GM12878 (cell line): ENCODE measurements at regions not wholly inside any gene's neighbourhood (a gene's known extent, or its start where the extent isn't known, plus 50 kb on each side); places are given as distances from the start of the nearest gene placed in this dataset.

Source experiments
- ATAC-seq: fragments of 200-7000 bp; cut with Tn5 transposase; 3 replicates; pipeline ENCODE4 v1.9.1; 2020; ENCODE audit warnings: mild to moderate bottlenecking, moderate library complexity
- BruUV-seq: library from RNA; stranded (reverse); fragments of 400-500 nt; replicated peaks from 2 replicates; lab custom pipeline; 2021; lab: Mats Ljungman, UMichigan
- CTCF ChIA-PET: fragments of 300-600 bp; sonication (Branson Sonifier 250); formaldehyde crosslinking; extraction: SDS; loops from one replicate; lab custom pipeline; 2021; ENCODE audit warnings: inconsistent platforms; lab: Yijun Ruan, JAX
- POLR2A ChIA-PET: fragments of 350-600 bp; formaldehyde crosslinking; extraction: SDS; loops from one replicate; lab custom pipeline; 2021; ENCODE audit warnings: inconsistent platforms; lab: Charles Lee
- RAD21 ChIA-PET: fragments of 300-600 bp; sonication (Branson Sonifier 250); formaldehyde crosslinking; loops from one replicate; lab custom pipeline; 2023; ENCODE audit warnings: antibody characterized with exemption; ENCODE audit not compliant: unreplicated experiment; lab: Charles Lee
- SMC1A ChIA-PET: fragments of 300-600 bp; sonication (Branson Sonifier 250); formaldehyde crosslinking; loops from one replicate; lab custom pipeline; 2023; ENCODE audit not compliant: unreplicated experiment, uncharacterized antibody; lab: Charles Lee
- DNase-seq: peaks from one replicate; pipeline ENCODE4 v3.0.0-alpha.2; 2011; ENCODE audit warnings: low read depth, low spot score
- FAIRE-seq: peaks from 3 replicates; lab custom pipeline; 2011; peaks lifted over from hg19 to GRCh38; lab: Jason Lieb, UNC
- H2AFZ ChIP-seq: 2 replicates; pipeline ENCODE4 v1.6.0; 2011; ENCODE audit warnings: low read depth, low read length, control low read depth; ENCODE audit not compliant: control insufficient read depth
- H3K27ac ChIP-seq: 2 replicates; pipeline ENCODE4 v1.5.1; 2011; ENCODE audit warnings: control low read depth; ENCODE audit not compliant: control insufficient read depth, insufficient read depth
- H3K27me3 ChIP-seq, 2 experiments: replicated peaks in 1 of 2; 2 replicates each; pipeline versions ENCODE4 v1.6.0 to v1.6.1; 2011; ENCODE audit warnings: low read length in 1 of 2; ENCODE audit not compliant: control insufficient read depth in 2 of 2, insufficient read depth in 2 of 2
- H3K36me3 ChIP-seq, 2 experiments: 2 replicates each; pipeline ENCODE4 v1.5.1; 2011; ENCODE audit warnings: low read length in 1 of 2; ENCODE audit not compliant: control insufficient read depth in 2 of 2, insufficient read depth in 2 of 2
- H3K4me1 ChIP-seq: 2 replicates; pipeline ENCODE4 v1.6.1; 2011; ENCODE audit warnings: mild to moderate bottlenecking, low read length, moderate library complexity, mixed read lengths; ENCODE audit not compliant: control insufficient read depth, insufficient read depth
- H3K4me2 ChIP-seq: 2 replicates; pipeline ENCODE4 v1.6.0; 2011; ENCODE audit warnings: control low read depth; ENCODE audit not compliant: control insufficient read depth, insufficient read depth
- H3K4me3 ChIP-seq: fragments of 200-600 bp; sonication (generic); 2 replicates; pipeline ENCODE4 v1.5.1; 2016
- H3K79me2 ChIP-seq: 2 replicates; pipeline ENCODE4 v1.6.0; 2011; ENCODE audit warnings: low read length; ENCODE audit not compliant: control insufficient read depth, insufficient read depth
- H3K9ac ChIP-seq: 2 replicates; pipeline ENCODE4 v1.8.0; 2011; ENCODE audit warnings: low read length, control low read depth, mixed read lengths; ENCODE audit not compliant: control insufficient read depth, insufficient read depth
- H3K9me3 ChIP-seq: replicated peaks from 3 replicates; pipeline ENCODE4 v1.5.1; 2011; ENCODE audit warnings: mild to moderate bottlenecking, low read length; ENCODE audit not compliant: control insufficient read depth, insufficient read depth
- H4K20me1 ChIP-seq: 2 replicates; pipeline ENCODE4 v1.6.0; 2011; ENCODE audit not compliant: control insufficient read depth, insufficient read depth
- CHD1 ChIP-seq: IDR thresholded peaks from 2 replicates; pipeline ENCODE4 v1.6.1; 2012; ENCODE audit warnings: low read depth, low read length, improper control_type of control experiment
- EP300 ChIP-seq, 2 experiments: fragments of 150-350 bp in 1 of 2; IDR thresholded peaks; 2 replicates each; pipeline ENCODE4 v1.6.1; 2011 to 2012; ENCODE audit warnings: low read depth in 2 of 2, low read length in 2 of 2, borderline replicate concordance in 1 of 2, improper control_type of control experiment in 1 of 2, inconsistent platforms in 1 of 2; ENCODE audit not compliant: control insufficient read depth in 1 of 2
- MTA2 ChIP-seq: fragments of 450-650 bp; IDR thresholded peaks from 2 replicates; pipeline ENCODE4 v1.6.1; 2016; ENCODE audit warnings: low read depth, mild to moderate bottlenecking, moderate library complexity
- MTA3 ChIP-seq: IDR thresholded peaks from 2 replicates; pipeline ENCODE4 v1.6.1; 2012; ENCODE audit warnings: low read length, inconsistent platforms, borderline replicate concordance
- SREBF1 ChIP-seq: IDR thresholded peaks from 2 replicates; pipeline ENCODE4 v1.6.1; 2012; ENCODE audit warnings: mild to moderate bottlenecking, low read length
- WRNIP1 ChIP-seq: IDR thresholded peaks from 2 replicates; pipeline ENCODE4 v1.6.1; 2011; ENCODE audit warnings: low read depth, low read length, improper control_type of control experiment, borderline replicate concordance
- ZNF24 ChIP-seq: fragments of 450-650 bp; IDR thresholded peaks from 2 replicates; pipeline ENCODE4 v1.6.1; 2017; ENCODE audit warnings: antibody characterized with exemption, mild to moderate bottlenecking
- ZSCAN29 ChIP-seq: fragments of 450-650 bp; IDR thresholded peaks from 2 replicates; pipeline ENCODE4 v1.6.1; 2017; ENCODE audit warnings: mild to moderate bottlenecking, moderate library complexity
- WGBS: methylation state at CpG from one replicate; pipeline ENCODE4 v1.1.6; 2016; ENCODE audit warnings: low lambda C conversion rate; ENCODE audit not compliant: insufficient replicate concordance, insufficient coverage; ENCODE audit errors: missing lambda C conversion rate; 5-methylcytosine and 5-hydroxymethylcytosine counted together
- in situ Hi-C: fragments of 300-500 bp; cut with MboI; formaldehyde crosslinking; loops from 9 replicates; pipeline ENCODE4 v1.14.3; 2018; ENCODE audit warnings: mixed read lengths
- intact Hi-C: fragments of 100-400 bp; cut with micrococcal nuclease; formaldehyde crosslinking; loops from one replicate; pipeline ENCODE4 v1.14.2; 2022; ENCODE audit not compliant: unreplicated experiment
- TF ChIP-seq, protein P1 (sequence below): fragments of 450-650 bp; IDR thresholded peaks from 2 replicates; pipeline ENCODE4 v1.6.1; 2017; ENCODE audit warnings: borderline replicate concordance

DNA sequence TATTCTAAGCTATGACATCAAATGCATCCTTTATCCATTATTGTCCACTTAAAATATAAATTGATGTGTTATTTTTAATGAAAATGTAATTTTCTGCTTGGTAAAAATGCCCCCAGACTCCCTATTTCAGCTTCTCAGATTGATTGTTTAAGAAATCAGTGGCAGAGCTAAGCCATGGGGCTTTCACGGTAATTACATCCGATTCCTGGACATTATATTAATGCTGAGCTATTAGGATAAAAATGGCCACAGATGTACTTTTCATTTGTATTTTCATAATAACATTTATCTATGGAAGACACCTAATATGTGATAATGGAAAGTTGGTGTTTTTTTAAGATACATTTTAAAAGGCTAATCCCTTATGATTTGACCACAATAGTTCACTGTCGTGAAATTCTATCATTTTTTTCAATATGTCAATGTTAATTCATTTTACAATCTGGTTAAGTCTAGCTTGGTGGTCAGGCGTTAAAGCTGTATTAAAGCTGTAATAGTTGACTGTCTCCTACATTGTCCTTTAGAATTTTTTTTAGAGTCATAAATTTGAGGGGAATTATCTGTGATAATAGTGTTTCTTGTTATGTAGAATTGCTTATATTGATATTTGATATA, 229.0 kb upstream of the UBE2E3 start:
- 46% methylated on average over 4 of the region's 4 CpGs for WGBS
- intact Hi-C loops, result no loop called here
- no peak for FAIRE-seq

DNA sequence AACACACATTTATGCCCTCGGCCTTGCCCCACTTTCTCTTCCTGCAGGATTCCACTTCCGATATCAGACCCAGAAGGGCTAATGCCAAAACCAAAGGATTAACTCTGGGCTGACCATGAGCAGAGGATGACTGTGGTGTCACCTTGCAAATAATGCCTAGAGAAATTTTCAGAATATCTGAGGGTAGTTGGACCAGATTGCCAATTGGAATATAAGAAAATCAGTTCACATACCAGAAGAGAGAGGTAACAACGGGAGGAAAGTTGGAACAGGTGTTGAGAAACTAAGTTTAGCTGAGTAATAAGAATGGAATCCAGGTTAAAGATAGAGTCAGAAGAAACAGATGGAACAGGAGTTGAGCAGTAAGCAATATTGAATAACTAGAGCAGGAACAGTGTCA, 232.7 kb upstream of the UBE2E3 start:
- intact Hi-C loops (no loop called here), in situ Hi-C loops (no loop called here)
- no peaks in the 10 kb centered on the region for H3K79me2 ChIP-seq
- TF ChIP-seq EP300 (IDR thresholded peaks at IDR 0.05; ENCODE audit: borderline replicate concordance in 1 of 2, control insufficient read depth in 1 of 2, low read depth in 2 of 2, low read length in 2 of 2), result no peak
- TF ChIP-seq MTA2, result no peak
- TF ChIP-seq ZSCAN29, result no peak
- TF ChIP-seq SREBF1, result no peak
- no peak for TF ChIP-seq ZNF24
- TF ChIP-seq WRNIP1, result no peak
- no peak for TF ChIP-seq CHD1
- TF ChIP-seq, protein P1, sequence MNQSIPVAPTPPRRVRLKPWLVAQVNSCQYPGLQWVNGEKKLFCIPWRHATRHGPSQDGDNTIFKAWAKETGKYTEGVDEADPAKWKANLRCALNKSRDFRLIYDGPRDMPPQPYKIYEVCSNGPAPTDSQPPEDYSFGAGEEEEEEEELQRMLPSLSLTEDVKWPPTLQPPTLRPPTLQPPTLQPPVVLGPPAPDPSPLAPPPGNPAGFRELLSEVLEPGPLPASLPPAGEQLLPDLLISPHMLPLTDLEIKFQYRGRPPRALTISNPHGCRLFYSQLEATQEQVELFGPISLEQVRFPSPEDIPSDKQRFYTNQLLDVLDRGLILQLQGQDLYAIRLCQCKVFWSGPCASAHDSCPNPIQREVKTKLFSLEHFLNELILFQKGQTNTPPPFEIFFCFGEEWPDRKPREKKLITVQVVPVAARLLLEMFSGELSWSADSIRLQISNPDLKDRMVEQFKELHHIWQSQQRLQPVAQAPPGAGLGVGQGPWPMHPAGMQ, result no peak
- no TSS peak for BruUV-seq
- ChIA-PET SMC1A (interaction anchor here (1.2 kb wide), 1 partner anchor 10 kb away, joined by 3 read pairs; no protein-coding TSS in a partner anchor), CTCF (no interaction called here), POLR2A (no interaction called here), RAD21 (no interaction called here)
- H3K36me3 ChIP-seq, result no peaks in the 10 kb centered on the region
- no peaks in the 10 kb centered on the region for H3K9me3 ChIP-seq
- no peak for FAIRE-seq
- ATAC-seq, result no peak
- no peak overlapping the region for H2AFZ ChIP-seq
- no peaks in the 10 kb centered on the region for H3K27me3 ChIP-seq
- no peak overlapping the region for H3K27ac ChIP-seq
- H3K4me3 ChIP-seq, result no peak overlapping the region
- H3K4me2 ChIP-seq, result no peak overlapping the region
- no peak for DNase-seq
- H4K20me1 ChIP-seq, result no peaks in the 10 kb centered on the region
- no peak overlapping the region for H3K9ac ChIP-seq
- 49% methylated on average over 3 of the region's 3 CpGs for WGBS
- H3K4me1 ChIP-seq, result no peaks in the 10 kb centered on the region

More for the DNA sequence above, 229.0 kb upstream of the UBE2E3 start:
- in situ Hi-C loops, result no loop called here
- ChIA-PET CTCF (no interaction called here), SMC1A (interaction anchor here (1.2 to 1.8 kb wide), 2 partner anchors 10 to 14 kb away, joined by 3 to 5 read pairs; no protein-coding TSS in a partner anchor), POLR2A (no interaction called here), RAD21 (no interaction called here)
- Histone ChIP-seq H2AFZ (no peak overlapping the region), H3K27ac (no peak overlapping the region), H3K9me3 (no peaks in the 10 kb centered on the region), H3K4me3 (no peak overlapping the region), H3K36me3 (no peaks in the 10 kb centered on the region), H3K79me2 (no peaks in the 10 kb centered on the region), H3K9ac (no peak overlapping the region), H3K27me3 (no peaks in the 10 kb centered on the region), H3K4me1 (no peaks in the 10 kb centered on the region), H4K20me1 (no peaks in the 10 kb centered on the region), H3K4me2 (no peak overlapping the region)
- no TSS peak for BruUV-seq
- ATAC-seq (no peak), DNase-seq (no peak)
- no peak for TF ChIP-seq MTA3
